Sigmoid colon (tissue), 4 donors: ENCODE measurements at regions not wholly inside any gene's neighbourhood (a gene's known extent, or its start where the extent isn't known, plus 50 kb on each side); places are given as distances from the start of the nearest gene placed in this dataset.

Experiments
- EP300 ChIP-seq, 4 donors: sonication (generic); formaldehyde crosslinking; IDR thresholded peaks; one replicate each; pipeline ENCODE4 v1.6.1; 2017; ENCODE audit warnings: antibody characterized with exemption in 4 of 4
- POLR2A ChIP-seq, 2 donors: fragments of 450-650 bp; IDR thresholded peaks; one replicate each; pipeline ENCODE4 v1.6.1; 2016; ENCODE audit warnings: antibody characterized with exemption in 2 of 2, mild to moderate bottlenecking in 2 of 2, moderate library complexity in 2 of 2
- POLR2AphosphoS5 ChIP-seq, 4 donors: sonication (generic); formaldehyde crosslinking; IDR thresholded peaks; one replicate each; pipeline ENCODE4 v1.6.1; 2017; ENCODE audit warnings: antibody characterized with exemption in 4 of 4
- TF ChIP-seq, protein P1 (sequence below), 4 experiments: fragments of 450-650 bp in 3 of 4; fragments of 200-600 bp in 1 of 4; IDR thresholded peaks; one replicate each; pipeline ENCODE4 v1.5.1; 2016 to 2019; ENCODE audit warnings: antibody characterized with exemption in 4 of 4, mild to moderate bottlenecking in 3 of 4, moderate library complexity in 2 of 4

DNA sequence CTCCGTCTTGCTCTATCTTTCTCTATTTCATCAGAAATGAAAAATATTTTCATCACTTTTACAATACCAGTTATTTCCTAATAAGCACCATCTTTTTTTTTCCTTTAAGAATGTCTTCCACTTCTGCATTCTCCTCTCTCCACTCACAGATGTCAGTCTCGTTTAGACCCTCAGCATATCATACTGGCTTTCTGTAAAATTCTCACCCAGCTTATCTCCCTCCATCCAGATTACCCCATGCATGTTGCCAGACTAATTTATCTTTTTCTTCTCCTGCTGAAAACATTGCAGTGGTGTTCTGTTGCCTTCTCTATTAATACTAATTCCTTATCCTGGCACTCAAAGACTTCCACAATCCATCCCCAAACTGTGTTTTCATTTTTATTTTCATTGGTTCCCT is 513.8 kb upstream of the KLF12 start:
- TF ChIP-seq, protein P1, sequence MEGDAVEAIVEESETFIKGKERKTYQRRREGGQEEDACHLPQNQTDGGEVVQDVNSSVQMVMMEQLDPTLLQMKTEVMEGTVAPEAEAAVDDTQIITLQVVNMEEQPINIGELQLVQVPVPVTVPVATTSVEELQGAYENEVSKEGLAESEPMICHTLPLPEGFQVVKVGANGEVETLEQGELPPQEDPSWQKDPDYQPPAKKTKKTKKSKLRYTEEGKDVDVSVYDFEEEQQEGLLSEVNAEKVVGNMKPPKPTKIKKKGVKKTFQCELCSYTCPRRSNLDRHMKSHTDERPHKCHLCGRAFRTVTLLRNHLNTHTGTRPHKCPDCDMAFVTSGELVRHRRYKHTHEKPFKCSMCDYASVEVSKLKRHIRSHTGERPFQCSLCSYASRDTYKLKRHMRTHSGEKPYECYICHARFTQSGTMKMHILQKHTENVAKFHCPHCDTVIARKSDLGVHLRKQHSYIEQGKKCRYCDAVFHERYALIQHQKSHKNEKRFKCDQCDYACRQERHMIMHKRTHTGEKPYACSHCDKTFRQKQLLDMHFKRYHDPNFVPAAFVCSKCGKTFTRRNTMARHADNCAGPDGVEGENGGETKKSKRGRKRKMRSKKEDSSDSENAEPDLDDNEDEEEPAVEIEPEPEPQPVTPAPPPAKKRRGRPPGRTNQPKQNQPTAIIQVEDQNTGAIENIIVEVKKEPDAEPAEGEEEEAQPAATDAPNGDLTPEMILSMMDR (IDR thresholded peaks at IDR 0.05), result no peak
- TF ChIP-seq POLR2AphosphoS5 (IDR thresholded peaks at IDR 0.05), result no peak
- TF ChIP-seq POLR2A (IDR thresholded peaks at IDR 0.05), result no peak
- no peak for TF ChIP-seq EP300 (IDR thresholded peaks at IDR 0.05)
